ENCODE measurements at regions not wholly inside any gene's neighbourhood (a gene's known extent, or its start where the extent isn't known, plus 50 kb on each side); places are given as distances from the start of the nearest gene placed in this dataset.

DNA sequence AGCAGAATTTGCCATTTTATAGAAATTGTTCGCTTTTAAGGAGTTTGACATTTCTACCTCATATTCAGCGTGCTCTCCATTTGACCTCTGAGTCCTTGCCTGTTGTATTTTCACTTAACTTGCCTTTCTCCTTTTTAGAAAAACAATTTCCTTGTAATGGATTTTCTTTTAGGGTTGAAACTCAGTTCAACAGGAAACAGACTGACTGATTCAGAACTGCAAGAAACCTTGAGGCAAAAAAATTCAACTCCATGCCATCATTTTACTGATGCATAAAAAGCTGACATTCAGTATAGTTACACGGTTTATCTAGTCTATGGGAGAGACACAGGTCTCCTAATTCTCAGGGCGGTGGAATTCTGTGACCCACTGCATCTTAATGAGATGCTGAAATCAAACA is 59.8 kb downstream of the MRPS30 start:
- no peak for DNase-seq

- DNase-seq, result no peak
Measured at GRCh38 chr5:44869928-44870327, 61.2 kb downstream of the MRPS30 start.

GRCh38 chr5:44870430-44870829 is 61.7 kb downstream of the MRPS30 start:
- no peak for DNase-seq

DNA sequence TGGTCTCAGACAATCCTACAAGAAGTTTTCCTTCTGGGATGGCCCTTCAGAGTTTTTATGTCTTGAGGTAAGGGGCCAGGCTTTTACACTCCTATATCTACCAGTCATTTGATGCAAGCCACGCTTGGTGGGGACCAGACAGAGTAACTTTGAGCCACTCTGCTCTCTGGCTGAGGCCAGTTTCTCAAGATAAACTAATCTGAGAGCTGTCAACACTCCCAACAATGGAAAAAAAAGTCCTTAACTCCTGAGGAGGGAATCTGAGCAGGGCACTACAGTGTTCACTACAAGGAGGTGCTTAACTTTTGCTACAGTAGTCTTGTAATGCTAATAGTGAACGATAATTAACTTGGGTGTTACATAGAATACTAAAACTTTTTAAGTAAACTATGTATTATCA is 62.7 kb downstream of the MRPS30 start:
- no peak for DNase-seq

DNA sequence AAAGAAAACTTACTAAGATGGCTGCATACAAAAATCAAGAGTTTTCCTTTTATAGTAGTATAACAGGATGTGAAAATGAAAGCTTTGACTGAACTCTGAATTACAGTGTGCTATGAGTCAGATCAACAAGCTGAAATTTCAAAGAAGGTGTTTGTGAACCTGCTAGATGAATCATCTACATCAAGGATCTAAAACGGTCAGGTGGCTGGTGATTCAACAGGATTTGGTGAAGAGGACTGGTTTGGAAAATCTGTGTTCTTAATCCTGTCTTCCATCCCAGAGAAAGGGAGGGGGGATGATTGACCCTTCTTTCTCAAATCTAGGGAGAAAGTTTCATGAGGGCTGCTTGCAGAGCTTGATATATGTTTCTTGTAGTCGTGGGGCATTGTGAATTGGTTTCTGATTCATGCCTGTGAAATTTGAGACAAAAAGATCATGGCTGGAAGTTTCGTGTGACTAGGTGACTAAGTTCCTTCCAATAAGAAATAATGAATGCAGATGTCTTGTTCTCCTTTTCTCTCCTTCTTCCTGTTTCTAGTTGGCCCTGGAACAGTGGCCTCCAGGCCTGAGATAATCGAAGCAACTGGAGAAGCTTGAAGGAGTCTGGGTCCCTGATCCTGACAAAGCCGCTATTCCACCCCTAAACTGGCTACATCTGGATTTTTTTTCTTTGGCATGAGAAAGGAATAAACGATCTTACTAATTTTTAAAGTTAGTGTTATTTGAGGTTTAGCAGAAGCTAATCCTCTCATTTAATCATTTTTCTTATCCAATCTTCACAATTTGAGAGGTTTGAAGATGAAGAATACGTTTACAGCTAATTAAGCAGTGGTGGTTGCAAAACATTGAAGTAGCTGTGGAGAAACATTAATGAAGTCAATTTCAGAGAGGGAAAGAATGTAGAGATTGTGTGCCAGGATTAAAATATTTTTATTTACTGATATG is 67.2 kb downstream of the MRPS30 start:
- peak; percentile 5 for DNase-seq

DNA sequence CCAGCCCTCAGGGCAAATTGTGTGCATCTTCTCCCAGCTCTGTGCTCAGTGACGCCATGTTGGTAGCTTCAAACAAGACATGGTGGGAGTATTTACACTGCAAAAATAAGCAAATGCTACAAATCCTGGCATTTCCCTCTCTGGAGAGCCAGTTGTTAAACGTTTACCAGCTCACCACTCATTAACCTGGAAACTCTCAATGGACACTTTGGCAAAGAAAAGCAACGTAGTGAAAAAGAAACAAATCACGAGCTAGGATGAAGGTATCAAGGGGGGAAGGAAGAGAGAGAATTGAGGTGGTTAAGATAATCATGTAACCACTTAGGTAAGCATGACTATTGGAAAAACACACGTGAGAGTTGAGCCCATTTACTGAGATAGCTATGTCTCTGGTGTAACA is 72.5 kb downstream of the MRPS30 start:
- DNase-seq, result no peak

GRCh38 chr5:44884036-44884435 is 75.3 kb downstream of the MRPS30 start:
- no peak for DNase-seq

DNA sequence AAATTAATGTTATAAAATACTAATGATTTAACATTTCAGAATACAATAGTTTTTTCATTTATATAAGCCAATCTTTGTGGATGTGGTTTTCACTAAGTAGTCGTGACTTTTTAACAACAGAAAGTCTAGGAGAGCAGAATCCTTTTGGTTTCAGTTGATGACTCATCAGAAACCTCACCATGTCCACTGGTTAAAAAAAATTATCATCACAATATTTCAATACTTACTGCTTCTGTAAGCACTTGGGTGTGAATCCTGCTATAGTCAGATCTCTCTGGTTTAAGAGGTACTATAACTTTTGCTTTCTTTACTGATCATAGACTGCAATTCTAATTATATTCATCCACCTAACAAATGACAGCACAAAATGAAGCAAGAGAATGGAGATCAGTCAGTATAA is 77.2 kb downstream of the MRPS30 start:
- DNase-seq, result no peak

DNA sequence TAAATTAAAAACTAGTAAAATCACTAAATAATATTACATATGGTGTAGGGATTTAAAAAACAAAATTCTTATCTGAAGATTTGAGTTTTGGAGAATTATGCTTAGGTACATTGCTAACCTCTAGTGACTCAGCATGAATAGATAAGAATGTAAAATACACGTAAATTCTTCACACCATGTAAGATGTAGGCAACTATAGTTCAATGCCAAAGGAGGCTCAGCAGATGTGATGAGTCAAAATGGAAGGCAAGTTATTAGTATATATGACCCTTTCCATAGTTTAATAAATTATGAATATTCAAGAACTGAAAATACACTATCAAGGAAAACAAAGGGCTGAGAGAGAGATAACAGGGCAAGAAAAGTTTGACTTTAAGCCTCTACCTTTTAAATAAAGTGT is 79.0 kb downstream of the MRPS30 start:
- no peak for DNase-seq

GRCh38 chr5:44888435-44888834 is 79.7 kb downstream of the MRPS30 start:
- no peak for DNase-seq

GRCh38 chr5:44891116-44891515 is 82.4 kb downstream of the MRPS30 start:
- no peak for DNase-seq

DNA sequence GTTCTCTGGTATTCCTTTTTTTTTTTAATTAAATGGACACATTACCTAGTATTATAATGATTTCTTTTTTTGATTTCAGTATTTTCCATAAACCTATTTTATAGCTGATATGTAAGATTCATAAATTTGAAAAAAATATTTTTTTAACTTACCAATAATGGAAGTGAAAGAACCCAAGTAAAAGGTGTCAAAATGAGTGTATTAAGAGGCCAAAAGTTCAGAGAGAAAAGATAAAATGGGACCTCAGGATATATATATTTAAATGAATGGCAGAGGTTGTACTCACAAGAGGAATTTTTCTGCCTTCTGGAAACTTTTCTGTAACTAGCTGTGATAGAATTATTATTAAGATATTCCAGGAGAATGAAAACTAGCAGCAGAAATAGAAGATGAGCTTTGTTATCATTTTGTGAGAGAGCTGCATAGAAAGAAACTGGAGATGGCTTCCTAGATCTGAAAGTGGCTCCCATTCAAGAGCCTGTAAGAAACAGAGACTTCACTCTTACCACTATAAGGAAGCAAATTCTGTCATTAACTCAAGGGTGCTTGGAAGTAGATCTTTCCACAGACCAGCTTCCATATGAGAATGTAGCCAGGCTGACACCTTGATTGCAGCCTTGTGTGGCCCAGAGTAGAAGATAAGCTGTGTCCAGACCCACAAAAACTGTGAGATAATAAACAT is 91.7 kb downstream of the MRPS30 start:
- DNase-seq, result no peak

GRCh38 chr5:44907396-44907795 is 98.6 kb downstream of the MRPS30 start:
- no peak for DNase-seq

GRCh38 chr5:44909004-44909403 is 100.3 kb downstream of the MRPS30 start:
- DNase-seq, result no peak

GRCh38 chr5:44911501-44911900 is 102.8 kb downstream of the MRPS30 start:
- no peak for DNase-seq

GRCh38 chr5:44914221-44914620 is 105.5 kb downstream of the MRPS30 start:
- no peak for DNase-seq

GRCh38 chr5:44919560-44919959 is 110.8 kb downstream of the MRPS30 start:
- no peak for DNase-seq

DNA sequence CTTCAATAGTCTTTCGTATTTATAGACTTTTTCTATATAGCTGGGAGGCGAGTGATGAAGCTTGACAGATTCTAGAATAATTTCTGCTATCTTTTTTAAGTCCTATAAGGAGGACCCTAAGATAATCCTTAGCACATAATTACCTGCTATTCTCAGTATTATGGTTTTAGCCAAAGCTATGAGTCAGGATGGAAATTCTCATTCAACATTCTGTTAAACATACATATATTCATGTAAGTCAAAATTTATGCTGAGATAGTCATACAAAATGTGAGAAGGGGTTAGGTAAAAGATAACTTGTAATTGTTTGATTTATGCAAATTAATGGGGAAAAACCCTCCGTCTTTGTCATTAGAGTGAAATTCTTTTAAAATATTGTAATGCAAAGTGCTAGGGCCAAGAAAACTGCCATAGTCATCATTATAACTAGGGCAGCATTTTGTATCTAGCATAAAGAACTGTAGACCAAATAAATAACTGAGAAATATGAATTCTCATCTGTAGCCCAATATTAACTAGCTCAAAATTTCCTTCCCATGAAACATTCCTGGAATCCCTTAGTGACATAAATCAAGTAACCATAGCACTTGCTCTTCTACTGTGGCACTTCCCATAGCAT is 118.5 kb downstream of the MRPS30 start:
- DNase-seq, result no peak

DNA sequence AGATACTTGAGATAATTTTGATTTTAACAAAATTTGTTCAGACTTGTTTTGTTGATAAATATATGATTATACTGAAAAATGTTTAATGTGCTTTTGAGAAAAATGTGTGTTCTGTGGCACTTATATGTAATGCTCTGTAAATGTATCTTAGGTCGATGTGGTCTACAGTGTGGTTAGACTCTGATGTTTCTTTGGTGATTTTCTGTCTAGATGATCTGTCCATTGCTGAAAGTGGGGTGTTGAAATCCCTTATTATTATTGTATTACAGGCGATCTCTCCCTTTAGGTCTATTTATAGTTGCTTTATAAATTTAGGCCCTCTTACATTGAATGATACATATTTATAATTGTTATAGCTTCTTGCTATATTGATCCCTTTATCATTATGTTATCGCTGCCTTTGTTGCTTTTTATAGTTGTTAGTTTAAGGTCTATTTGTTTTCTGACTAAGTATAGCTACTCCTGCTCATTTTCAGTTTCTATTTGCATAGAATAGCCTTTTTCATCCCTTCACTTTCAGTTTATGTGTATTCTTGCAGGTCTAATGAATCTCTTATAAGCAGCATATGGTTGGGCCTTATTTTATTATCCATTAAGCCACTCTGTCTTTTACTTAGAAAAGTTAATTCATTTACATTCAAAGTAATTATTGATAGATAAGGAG is 124.3 kb downstream of the MRPS30 start:
- DNase-seq, result no peak

GRCh38 chr5:44933686-44934085 is 124.9 kb downstream of the MRPS30 start:
- no peak for DNase-seq

DNA sequence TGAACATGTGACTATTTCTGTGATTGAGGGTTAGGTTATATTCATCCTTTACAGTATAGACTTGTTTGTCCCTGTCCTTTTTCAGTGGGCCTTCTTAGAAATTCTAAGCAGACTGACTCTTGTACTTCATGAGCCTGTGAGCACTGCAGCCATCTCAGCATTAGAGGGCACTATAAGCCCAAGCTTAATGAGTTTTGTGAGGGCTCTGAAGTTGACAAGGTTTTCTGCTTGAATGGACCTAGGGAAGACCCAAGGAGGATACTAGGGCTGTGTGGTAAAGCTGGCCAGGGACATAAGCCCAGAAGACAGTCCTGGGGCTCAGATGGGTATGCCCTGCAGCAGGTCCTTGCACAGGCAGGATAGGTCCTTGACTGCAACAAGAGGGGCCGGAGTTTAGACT is 126.5 kb downstream of the MRPS30 start:
- DNase-seq, result no peak

- no peak for DNase-seq
Measured at GRCh38 chr5:44935871-44936270, 127.1 kb downstream of the MRPS30 start.

DNA sequence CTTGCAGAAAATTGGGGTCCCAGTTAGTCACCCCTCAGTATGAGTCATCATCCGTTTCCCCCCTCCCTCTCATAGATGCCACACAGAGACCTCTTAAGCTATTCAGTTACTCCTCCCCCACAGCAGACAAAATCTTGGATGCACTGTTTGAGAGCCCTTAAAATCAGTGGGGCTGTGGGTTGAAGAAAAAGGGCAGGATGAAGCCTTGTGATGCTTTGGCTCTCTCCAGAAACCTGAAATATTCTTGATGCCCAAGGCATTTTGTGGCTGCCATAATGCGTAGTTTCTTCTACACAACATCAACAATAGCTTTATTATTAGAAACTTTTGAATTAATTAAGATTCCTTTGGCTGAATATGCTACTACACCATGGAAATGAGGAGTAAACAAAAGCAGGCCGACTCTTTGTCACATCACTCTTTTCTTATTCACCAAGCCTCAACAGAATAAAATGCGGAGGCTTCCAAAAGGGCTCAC is 133.8 kb downstream of the MRPS30 start:
- no peak for DNase-seq
